Spleen (tissue), 11 donors: ENCODE measurements at regions not wholly inside any gene's neighbourhood (a gene's known extent, or its start where the extent isn't known, plus 50 kb on each side); places are given as distances from the start of the nearest gene placed in this dataset.

Source experiments
- DNase-seq: peaks from one replicate; pipeline ENCODE4 v3.0.0-alpha.2; 2020
- H3K27ac ChIP-seq, 8 donors: fragments of 200-600 bp; sonication (generic) in 7 of 8; 1 replicate in 4 of 8; 2 replicates in 4 of 8; pipeline versions ENCODE4 v1.5.0 to v1.8.0; 2016 to 2021; ENCODE audit warnings: inconsistent platforms in 4 of 8, mild to moderate bottlenecking in 4 of 8, moderate library complexity in 1 of 8
- H3K27me3 ChIP-seq, 7 donors: fragments of 200-600 bp; sonication (generic) in 6 of 7; replicated peaks in 1 of 7; 1 replicate in 4 of 7; 2 replicates in 3 of 7; pipeline versions ENCODE4 v1.5.0 to v1.8.0; 2016 to 2021; ENCODE audit warnings: inconsistent platforms in 3 of 7, mild to moderate bottlenecking in 1 of 7
- H3K36me3 ChIP-seq, 6 donors: fragments of 200-600 bp; sonication (generic) in 5 of 6; 1 replicate in 4 of 6; 2 replicates in 2 of 6; pipeline versions ENCODE4 v1.5.0 to v1.8.0; 2016 to 2021; ENCODE audit warnings: inconsistent platforms in 2 of 6
- H3K4me1 ChIP-seq, 6 donors: fragments of 200-600 bp; sonication (generic) in 5 of 6; 1 replicate in 3 of 6; 2 replicates in 3 of 6; pipeline versions ENCODE4 v1.5.0 to v1.8.0; 2016 to 2021; ENCODE audit warnings: inconsistent platforms in 3 of 6
- H3K4me3 ChIP-seq, 8 donors: fragments of 200-600 bp; sonication (generic) in 7 of 8; 1 replicate in 4 of 8; 2 replicates in 4 of 8; pipeline versions ENCODE4 v1.5.0 to v1.8.0; 2016 to 2021; ENCODE audit warnings: inconsistent platforms in 4 of 8, mild to moderate bottlenecking in 4 of 8, moderate library complexity in 2 of 8
- H3K9me3 ChIP-seq, 8 donors: fragments of 200-600 bp; sonication (generic) in 7 of 8; 1 replicate in 4 of 8; 2 replicates in 4 of 8; pipeline versions ENCODE4 v1.5.0 to v1.8.0; 2016 to 2021; ENCODE audit warnings: inconsistent platforms in 4 of 8
- CTCF ChIP-seq, 11 experiments: fragments of 200-600 bp in 7 of 11; fragments of 450-650 bp in 4 of 11; sonication (generic) in 4 of 11; IDR thresholded peaks in 8 of 11; conservative IDR thresholded peaks in 3 of 11; 1 replicate in 7 of 11; 2 replicates in 4 of 11; pipeline versions ENCODE4 v1.4.0 to v1.8.0; 2016 to 2021; ENCODE audit warnings: antibody characterized with exemption in 11 of 11, inconsistent platforms in 4 of 11, mild to moderate bottlenecking in 1 of 11
- POLR2A ChIP-seq, 3 donors: fragments of 450-650 bp; IDR thresholded peaks; one replicate each; pipeline ENCODE4 v1.5.1; 2017; ENCODE audit warnings: antibody characterized with exemption in 3 of 3, mild to moderate bottlenecking in 1 of 3
- POLR2AphosphoS5 ChIP-seq, 3 donors: sonication (generic); formaldehyde crosslinking; IDR thresholded peaks; one replicate each; pipeline ENCODE4 v1.5.1; 2017; ENCODE audit warnings: antibody characterized with exemption in 3 of 3
- WGBS, 5 donors: extraction: QIAGEN DNeasy Blood & Tissue Kit in 3 of 5; methylation state at CpG; one replicate each; pipeline versions ENCODE4 v1.1.5 to v1.1.7; 2013 to 2018; 5-methylcytosine and 5-hydroxymethylcytosine counted together
- intact Hi-C: fragments of 100-400 bp; cut with DNase I; formaldehyde crosslinking; loops from one replicate; pipeline ENCODE4 v1.15.0; 2023; ENCODE audit warnings: low total_unique reads
- donor health status: healthy with polysubstance abuse.
- donor health status: DM: no; HTN: no; CAD: no; lungs with moderate emphysema.
- donor health status: DM: no; HTN: no; CAD: no.
- donor health status: Bipolar disorder and iron deficiency.
- donor health status: healthy.
- donor health status: DM: no; HTN: no; CAD: no.
- donor health status: DM: yes; HTN: yes; CAD: no.

- peaks cover 0 to 25% (median 0%) of the 10 kb centered on the region in 7 donors for H3K27me3 ChIP-seq
- intact Hi-C loops = no loop called here
- TF ChIP-seq POLR2AphosphoS5 (IDR thresholded peaks at IDR 0.05) = no peak
- no peak for DNase-seq
- WGBS, 5 donors = 78 to 87% (median 81%) methylated on average over 5 of the region's 5 CpGs
- no peak overlapping the region for H3K27ac ChIP-seq
- H3K9me3 ChIP-seq = no peaks in the 10 kb centered on the region
- H3K4me1 ChIP-seq = no peaks in the 10 kb centered on the region
- H3K36me3 ChIP-seq = no peaks in the 10 kb centered on the region
- no peak overlapping the region for H3K4me3 ChIP-seq
These were observed 121.4 kb downstream of the FGF18 start for GRCh38 chr5:171540865-171541264.

GRCh38 chr5:171541341-171541776, 121.9 kb downstream of the FGF18 start:
- intact Hi-C loops = no loop called here
- Histone ChIP-seq H3K4me1 (no peaks in the 10 kb centered on the region), H3K9me3 (no peaks in the 10 kb centered on the region), H3K36me3 (no peaks in the 10 kb centered on the region), H3K4me3 (no peak overlapping the region), H3K27ac (no peak overlapping the region), H3K27me3 (peaks cover 0 to 21% (median 0%) of the 10 kb centered on the region in 7 donors)
- DNase-seq = no peak
- 92 to 94% (median 93%) methylated on average over 11 to 13 of the region's 13 CpGs for WGBS, 5 donors
- TF ChIP-seq CTCF (IDR thresholded peaks at IDR 0.05 in 8 of 11, conservative IDR thresholded peaks at IDR 0.05 in 3 of 11) = no peak
- no peak for TF ChIP-seq POLR2A (IDR thresholded peaks at IDR 0.05)
- no peak for TF ChIP-seq POLR2AphosphoS5 (IDR thresholded peaks at IDR 0.05)

- 70 to 77% (median 75%) methylated on average over 11 to 15 of the region's 15 CpGs for WGBS, 5 donors
- Histone ChIP-seq H3K4me3 (no peak overlapping the region), H3K27me3 (peaks cover 0 to 12% (median 0%) of the 10 kb centered on the region in 7 donors), H3K4me1 (no peaks in the 10 kb centered on the region), H3K9me3 (no peaks in the 10 kb centered on the region), H3K27ac (no peak overlapping the region), H3K36me3 (no peaks in the 10 kb centered on the region)
- DNase-seq = no peak
- intact Hi-C loops = no loop called here
- TF ChIP-seq POLR2AphosphoS5 (IDR thresholded peaks at IDR 0.05) (no peak), CTCF (IDR thresholded peaks at IDR 0.05 in 8 of 11, conservative IDR thresholded peaks at IDR 0.05 in 3 of 11) (no peak), POLR2A (IDR thresholded peaks at IDR 0.05) (no peak)
These were observed 123.2 kb downstream of the FGF18 start for GRCh38 chr5:171542525-171543140.

- intact Hi-C loops = no loop called here
- H3K27ac ChIP-seq = no peak overlapping the region
- no peaks in the 10 kb centered on the region for H3K36me3 ChIP-seq
- no peak for TF ChIP-seq POLR2A (IDR thresholded peaks at IDR 0.05)
- TF ChIP-seq CTCF (IDR thresholded peaks at IDR 0.05 in 8 of 11, conservative IDR thresholded peaks at IDR 0.05 in 3 of 11) = no peak
- TF ChIP-seq POLR2AphosphoS5 (IDR thresholded peaks at IDR 0.05) = no peak
- H3K9me3 ChIP-seq = no peaks in the 10 kb centered on the region
- DNase-seq = no peak
- H3K27me3 ChIP-seq = peaks cover 0 to 12% (median 0%) of the 10 kb centered on the region in 7 donors
- H3K4me3 ChIP-seq = no peak overlapping the region
- WGBS, 5 donors = 78 to 90% (median 87%) methylated on average over 13 of the region's 13 CpGs
- H3K4me1 ChIP-seq = no peaks in the 10 kb centered on the region
These were observed 123.8 kb downstream of the FGF18 start for GRCh38 chr5:171543148-171543815.
